Panc1 (cell line): ENCODE measurements at regions not wholly inside any gene's neighbourhood (a gene's known extent, or its start where the extent isn't known, plus 50 kb on each side); places are given as distances from the start of the nearest gene placed in this dataset.
"Not testable (repeated sequence)": the region's sequence is repeated elsewhere in the genome, so short reads cannot be mapped to it uniquely, and the experiment has no call there.

Source experiments
- ATAC-seq: fragments of 200-7000 bp; cut with Tn5 transposase; 2 replicates; pipeline ENCODE4 v1.9.1; 2020; ENCODE audit warnings: mild to moderate bottlenecking, moderate library complexity
- BruUV-seq: library from RNA; stranded (reverse); fragments of 400-500 nt; replicated peaks from 2 replicates; lab custom pipeline; 2021; lab: Mats Ljungman, UMichigan
- CTCF ChIA-PET: fragments of 300-600 bp; sonication (Branson Sonifier 250); formaldehyde crosslinking; loops from one replicate; lab custom pipeline; 2022; ENCODE audit warnings: antibody characterized with exemption; lab: Charles Lee
- POLR2A ChIA-PET: fragments of 300-600 bp; sonication (Branson Sonifier 250); formaldehyde crosslinking; loops from one replicate; lab custom pipeline; 2022; ENCODE audit warnings: antibody characterized with exemption; lab: Charles Lee
- DNase-seq: peaks from one replicate; pipeline ENCODE4 v3.0.0-alpha.2; 2010; ENCODE audit warnings: low read depth, low spot score
- H3K27ac ChIP-seq: 2 replicates; pipeline ENCODE4 v1.5.1; 2011; ENCODE audit warnings: mild to moderate bottlenecking, low read length, inconsistent platforms
- H3K27me3 ChIP-seq: fragments of 200-500 bp; sonication (Bioruptor generic); 2 replicates; pipeline ENCODE4 v1.6.0; 2014; ENCODE audit warnings: low read length, inconsistent platforms; ENCODE audit not compliant: control insufficient read depth, insufficient read depth
- H3K36me3 ChIP-seq: fragments of 200-500 bp; sonication (Bioruptor generic); 2 replicates; pipeline ENCODE4 v1.5.1; 2014; ENCODE audit warnings: inconsistent platforms, mild to moderate bottlenecking, low read length, moderate library complexity; ENCODE audit not compliant: control insufficient read depth, insufficient read depth
- H3K4me1 ChIP-seq: 2 replicates; pipeline ENCODE4 v1.5.1; 2011; ENCODE audit warnings: inconsistent platforms, mild to moderate bottlenecking, low read length, moderate library complexity; ENCODE audit not compliant: control insufficient read depth, insufficient read depth
- H3K4me3 ChIP-seq, 2 experiments: 2 replicates each; pipeline ENCODE4 v1.5.1; 2011 to 2012; ENCODE audit warnings: low read depth in 2 of 2, low read length in 2 of 2, mild to moderate bottlenecking in 2 of 2, inconsistent platforms in 1 of 2, moderate library complexity in 1 of 2
- H3K9me3 ChIP-seq: fragments of 200-500 bp; sonication (Bioruptor generic); 2 replicates; pipeline ENCODE4 v1.5.1; 2014; ENCODE audit warnings: low read depth, mild to moderate bottlenecking, inconsistent platforms, low read length, moderate library complexity; ENCODE audit not compliant: control insufficient read depth, insufficient read depth
- in situ Hi-C: cut with HindIII; loops from 2 replicates; pipeline ENCODE4 v1.10.0; 2016; ENCODE audit warnings: low sequenced_read_pairs, low pct_unique_long_range_greater_than_20kb
- intact Hi-C: fragments of 100-400 bp; cut with micrococcal nuclease; formaldehyde crosslinking; loops from one replicate; pipeline ENCODE4 v1.10.0; 2022; ENCODE audit not compliant: unreplicated experiment
- TF ChIP-seq, protein P1 (sequence below): fragments of 450-650 bp; IDR thresholded peaks from 2 replicates; pipeline ENCODE4 v1.5.1; 2017; ENCODE audit warnings: mild to moderate bottlenecking

DNA sequence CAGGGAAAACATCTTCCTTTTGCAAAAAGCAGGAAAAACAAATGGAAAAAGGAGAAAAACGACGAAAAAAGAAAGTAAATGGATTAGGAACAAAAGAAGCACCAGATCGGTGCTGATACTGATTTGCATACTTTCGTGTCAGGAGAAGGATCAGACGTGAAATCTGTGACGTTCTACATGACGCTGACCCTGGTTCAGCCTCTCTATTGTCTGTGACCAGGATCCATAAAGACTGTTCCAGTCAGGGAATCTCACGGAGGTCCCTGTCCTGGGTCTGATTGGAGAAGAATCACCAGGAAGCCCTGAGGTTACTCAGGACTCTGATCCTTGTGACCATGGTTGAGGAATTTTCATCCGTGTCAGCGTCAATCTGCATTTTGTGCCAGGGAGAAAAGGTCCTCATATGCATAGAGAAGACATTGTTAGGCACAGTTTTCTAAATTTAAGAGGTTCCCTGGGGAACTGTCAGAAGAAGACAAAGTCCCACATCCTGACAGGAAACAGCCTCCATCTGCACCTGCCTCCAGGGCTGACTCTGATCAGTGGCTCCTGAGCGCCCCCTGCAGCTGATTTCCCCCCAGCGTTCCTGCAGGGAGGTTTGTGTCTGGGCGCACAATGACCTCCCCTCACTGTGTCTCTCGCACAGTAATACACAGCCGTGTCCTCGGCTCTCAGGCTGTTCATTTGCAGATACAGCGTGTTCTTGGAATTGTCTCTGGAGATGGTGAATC lies 832.9 kb downstream of the TMEM121 start:
- intact Hi-C loops, POLR2A ChIA-PET, H3K9me3 ChIP-seq, DNase-seq, H3K36me3 ChIP-seq, CTCF ChIA-PET, H3K4me1 ChIP-seq, H3K4me3 ChIP-seq, in situ Hi-C loops, H3K27me3 ChIP-seq, H3K27ac ChIP-seq, BruUV-seq: not testable (repeated sequence)
- TF ChIP-seq, protein P1, sequence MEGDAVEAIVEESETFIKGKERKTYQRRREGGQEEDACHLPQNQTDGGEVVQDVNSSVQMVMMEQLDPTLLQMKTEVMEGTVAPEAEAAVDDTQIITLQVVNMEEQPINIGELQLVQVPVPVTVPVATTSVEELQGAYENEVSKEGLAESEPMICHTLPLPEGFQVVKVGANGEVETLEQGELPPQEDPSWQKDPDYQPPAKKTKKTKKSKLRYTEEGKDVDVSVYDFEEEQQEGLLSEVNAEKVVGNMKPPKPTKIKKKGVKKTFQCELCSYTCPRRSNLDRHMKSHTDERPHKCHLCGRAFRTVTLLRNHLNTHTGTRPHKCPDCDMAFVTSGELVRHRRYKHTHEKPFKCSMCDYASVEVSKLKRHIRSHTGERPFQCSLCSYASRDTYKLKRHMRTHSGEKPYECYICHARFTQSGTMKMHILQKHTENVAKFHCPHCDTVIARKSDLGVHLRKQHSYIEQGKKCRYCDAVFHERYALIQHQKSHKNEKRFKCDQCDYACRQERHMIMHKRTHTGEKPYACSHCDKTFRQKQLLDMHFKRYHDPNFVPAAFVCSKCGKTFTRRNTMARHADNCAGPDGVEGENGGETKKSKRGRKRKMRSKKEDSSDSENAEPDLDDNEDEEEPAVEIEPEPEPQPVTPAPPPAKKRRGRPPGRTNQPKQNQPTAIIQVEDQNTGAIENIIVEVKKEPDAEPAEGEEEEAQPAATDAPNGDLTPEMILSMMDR = peak; percentile 66
- ATAC-seq = peak; percentile 34

- intact Hi-C loops = loop anchor here (10.0 kb wide), 1 partner anchor 531 kb away; no protein-coding TSS in a partner anchor
- H3K27me3 ChIP-seq, H3K27ac ChIP-seq, in situ Hi-C loops, DNase-seq, BruUV-seq, H3K36me3 ChIP-seq, ATAC-seq, H3K4me3 ChIP-seq, CTCF ChIA-PET, POLR2A ChIA-PET, H3K4me1 ChIP-seq, H3K9me3 ChIP-seq: not testable (repeated sequence)
Measured at GRCh38 chr14:106365371-106365770, 839.0 kb downstream of the TMEM121 start.

DNA sequence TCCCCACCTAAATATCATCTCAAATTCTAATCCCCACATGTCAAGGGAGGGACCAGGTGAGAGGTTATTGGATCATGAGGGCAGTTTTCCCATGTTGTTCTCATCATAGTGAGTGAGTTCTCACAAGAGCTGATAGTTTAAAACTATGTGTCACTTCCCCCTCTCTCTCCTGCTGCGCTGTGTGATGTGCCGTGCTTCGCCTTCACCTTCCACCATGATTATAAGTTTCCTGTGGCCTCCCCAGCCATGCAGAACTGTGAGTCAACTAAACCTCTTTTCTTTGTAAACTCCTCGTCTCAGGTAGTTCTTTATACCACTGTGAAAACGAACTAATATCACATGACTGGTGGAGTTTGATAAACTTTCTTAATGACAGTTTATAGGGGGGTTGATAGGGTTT lies 839.5 kb downstream of the TMEM121 start:
- H3K36me3 ChIP-seq, H3K27me3 ChIP-seq, H3K27ac ChIP-seq, H3K4me3 ChIP-seq, in situ Hi-C loops, H3K4me1 ChIP-seq, ATAC-seq, POLR2A ChIA-PET, H3K9me3 ChIP-seq, DNase-seq, CTCF ChIA-PET, BruUV-seq: not testable (repeated sequence)
- intact Hi-C loops = loop anchor here (10.0 kb wide), 1 partner anchor 531 kb away; no protein-coding TSS in a partner anchor

GRCh38 chr14:106366971-106367370 lies 840.6 kb downstream of the TMEM121 start:
- ATAC-seq, DNase-seq, H3K27me3 ChIP-seq, H3K9me3 ChIP-seq, BruUV-seq, H3K36me3 ChIP-seq, H3K27ac ChIP-seq, H3K4me3 ChIP-seq, CTCF ChIA-PET, in situ Hi-C loops, H3K4me1 ChIP-seq, POLR2A ChIA-PET: not testable (repeated sequence)
- intact Hi-C loops = loop anchor here (10.0 kb wide), 1 partner anchor 532 kb away; no protein-coding TSS in a partner anchor

- POLR2A ChIA-PET, ATAC-seq, BruUV-seq: not testable (repeated sequence)
Measured at GRCh38 chr14:106369456-106369855, 843.1 kb downstream of the TMEM121 start.

More at GRCh38 chr14:106369456-106369855, 843.1 kb downstream of the TMEM121 start:
- H3K27me3 ChIP-seq, CTCF ChIA-PET, in situ Hi-C loops, H3K9me3 ChIP-seq, H3K27ac ChIP-seq, H3K4me1 ChIP-seq, H3K36me3 ChIP-seq, H3K4me3 ChIP-seq, DNase-seq: not testable (repeated sequence)
- intact Hi-C loops = loop anchor here (10.0 kb wide), 1 partner anchor 535 kb away; no protein-coding TSS in a partner anchor
